ENCODE measurements at regions not wholly inside any gene's neighbourhood (a gene's known extent, or its start where the extent isn't known, plus 50 kb on each side); places are given as distances from the start of the nearest gene placed in this dataset.

DNA sequence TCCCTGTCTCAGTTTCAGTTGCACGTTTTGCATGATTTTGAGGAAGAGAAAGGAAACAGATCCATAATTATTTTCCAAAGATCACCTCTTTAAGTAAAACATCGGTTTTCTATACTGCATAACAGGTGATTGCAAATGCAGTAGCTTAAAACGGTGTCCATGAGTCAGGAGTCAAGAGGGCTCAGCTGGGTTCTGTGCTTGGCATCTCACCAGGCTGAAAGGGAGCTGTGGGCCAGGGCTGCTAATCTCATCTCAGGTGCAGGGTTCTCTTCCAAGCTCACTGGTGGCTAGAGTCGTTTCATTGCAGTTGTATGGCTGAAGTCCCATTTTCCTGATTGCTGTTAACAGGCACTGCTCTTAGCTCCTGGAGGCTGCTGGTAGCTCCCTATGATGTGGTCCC, 57.0 kb upstream of the PRKCQ start:
- POLR2A ChIA-PET, result no interaction called here
- no peaks in the 10 kb centered on the region for H3K36me3 ChIP-seq (ENCODE audit: control insufficient read depth in 2 of 2, extremely low read depth in 1 of 2, insufficient read depth in 2 of 2, low read length in 2 of 2)
- H3K4me3 ChIP-seq (replicated peaks in 1 of 3; ENCODE audit: insufficient read depth in 1 of 3, low read depth in 1 of 3, low read length in 3 of 3), result no peak overlapping the region
- no peaks in the 10 kb centered on the region for H3K9me1 ChIP-seq (replicated peaks; ENCODE audit: control insufficient read depth, extremely low read depth, insufficient read depth, low read length)
- no peak overlapping the region for H3K9ac ChIP-seq (replicated peaks; ENCODE audit: extremely low read depth, insufficient read depth, low read length)
- H3K4me2 ChIP-seq (ENCODE audit: insufficient read depth, low read length), result no peak overlapping the region
- TF ChIP-seq, protein P1, sequence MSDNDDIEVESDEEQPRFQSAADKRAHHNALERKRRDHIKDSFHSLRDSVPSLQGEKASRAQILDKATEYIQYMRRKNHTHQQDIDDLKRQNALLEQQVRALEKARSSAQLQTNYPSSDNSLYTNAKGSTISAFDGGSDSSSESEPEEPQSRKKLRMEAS (IDR thresholded peaks at IDR 0.05; ENCODE audit: insufficient read depth, insufficient read length), result no peak
- TF ChIP-seq, protein P2, sequence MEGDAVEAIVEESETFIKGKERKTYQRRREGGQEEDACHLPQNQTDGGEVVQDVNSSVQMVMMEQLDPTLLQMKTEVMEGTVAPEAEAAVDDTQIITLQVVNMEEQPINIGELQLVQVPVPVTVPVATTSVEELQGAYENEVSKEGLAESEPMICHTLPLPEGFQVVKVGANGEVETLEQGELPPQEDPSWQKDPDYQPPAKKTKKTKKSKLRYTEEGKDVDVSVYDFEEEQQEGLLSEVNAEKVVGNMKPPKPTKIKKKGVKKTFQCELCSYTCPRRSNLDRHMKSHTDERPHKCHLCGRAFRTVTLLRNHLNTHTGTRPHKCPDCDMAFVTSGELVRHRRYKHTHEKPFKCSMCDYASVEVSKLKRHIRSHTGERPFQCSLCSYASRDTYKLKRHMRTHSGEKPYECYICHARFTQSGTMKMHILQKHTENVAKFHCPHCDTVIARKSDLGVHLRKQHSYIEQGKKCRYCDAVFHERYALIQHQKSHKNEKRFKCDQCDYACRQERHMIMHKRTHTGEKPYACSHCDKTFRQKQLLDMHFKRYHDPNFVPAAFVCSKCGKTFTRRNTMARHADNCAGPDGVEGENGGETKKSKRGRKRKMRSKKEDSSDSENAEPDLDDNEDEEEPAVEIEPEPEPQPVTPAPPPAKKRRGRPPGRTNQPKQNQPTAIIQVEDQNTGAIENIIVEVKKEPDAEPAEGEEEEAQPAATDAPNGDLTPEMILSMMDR (IDR thresholded peaks at IDR 0.05; ENCODE audit: extremely low read depth in 1 of 2, insufficient read depth in 1 of 2, low read depth in 1 of 2, low read length in 2 of 2), result no peak
- no peak for TF ChIP-seq POLR2AphosphoS5 (IDR thresholded peaks at IDR 0.05; ENCODE audit: insufficient read depth, low read depth, low read length)
- TF ChIP-seq MYC (IDR thresholded peaks at IDR 0.05; ENCODE audit: low read depth, low read length), result no peak
- TF ChIP-seq EZH2 (IDR thresholded peaks at IDR 0.05; ENCODE audit: borderline replicate concordance, low read depth, low read length, severe bottlenecking), result no peak
- no peak for TF ChIP-seq FOS (IDR thresholded peaks at IDR 0.05; ENCODE audit: borderline replicate concordance, insufficient read depth, low read length)
- no peak for TF ChIP-seq JUN (IDR thresholded peaks at IDR 0.05; ENCODE audit: borderline replicate concordance, insufficient read depth, insufficient read length, low read depth)
- H3K79me2 ChIP-seq (ENCODE audit: control insufficient read depth, insufficient read depth, low read length), result no peaks in the 10 kb centered on the region
- H4K20me1 ChIP-seq (replicated peaks; ENCODE audit: control insufficient read depth, extremely low read depth, insufficient read depth, low read length), result no peaks in the 10 kb centered on the region
- H3K4me1 ChIP-seq (ENCODE audit: control insufficient read depth, extremely low read depth, insufficient read depth, low read length), result no peaks in the 10 kb centered on the region
- intact Hi-C loops (cut with micrococcal nuclease) (no loop called here), dilution Hi-C loops (cut with MboI; ENCODE audit: extremely low pct_ligation_motif_present, low sequenced_read_pairs) (no loop called here)
- no peak overlapping the region for H2AFZ ChIP-seq (ENCODE audit: low read depth, low read length)
- no peak for FAIRE-seq
- H3K27me3 ChIP-seq (ENCODE audit: control insufficient read depth in 2 of 2, insufficient read depth in 2 of 2, low read length in 2 of 2), result peaks cover 3 to 4% of the 10 kb centered on the region in 2 experiments
- DNase-seq (ENCODE audit: low read depth, low spot score), result no peak
- no peak overlapping the region for H3K27ac ChIP-seq (ENCODE audit: insufficient read depth, low read depth, low read length)
- CTCF ChIA-PET, result interaction anchor here (1.1 to 2.0 kb wide), 3 partner anchors 9 to 13 kb away, joined by 3 to 7 read pairs (median 5); no protein-coding TSS in a partner anchor
- no peaks in the 10 kb centered on the region for H3K9me3 ChIP-seq (replicated peaks; ENCODE audit: control insufficient read depth, insufficient read depth, low read length)
- BruUV-seq (replicated peaks), result no TSS peak
